ENCODE measurements at regions not wholly inside any gene's neighbourhood (a gene's known extent, or its start where the extent isn't known, plus 50 kb on each side); places are given as distances from the start of the nearest gene placed in this dataset.

DNA sequence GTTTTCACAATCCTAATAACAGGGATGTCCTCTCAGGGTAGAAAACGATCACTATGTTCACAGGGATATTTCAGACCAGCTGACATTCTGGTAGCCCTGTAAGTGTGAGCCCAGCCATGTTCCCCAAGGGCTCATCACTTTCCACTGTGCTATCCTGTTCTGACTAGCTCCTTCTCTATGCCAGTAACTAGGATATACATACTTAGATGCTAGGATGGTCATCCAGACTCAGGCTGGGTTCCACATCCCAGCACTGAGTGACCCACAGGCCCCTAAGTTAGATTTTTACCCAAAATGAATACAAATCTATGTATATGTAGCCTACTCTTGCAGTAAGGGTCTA lies 83.0 kb downstream of the CD164 start:
- no peak for TF ChIP-seq POLR2AphosphoS5 (IDR thresholded peaks at IDR 0.05; ENCODE audit: low read depth)
- TF ChIP-seq GABPA (IDR thresholded peaks at IDR 0.05; ENCODE audit: low read depth): no peak
- TF ChIP-seq, protein P1, sequence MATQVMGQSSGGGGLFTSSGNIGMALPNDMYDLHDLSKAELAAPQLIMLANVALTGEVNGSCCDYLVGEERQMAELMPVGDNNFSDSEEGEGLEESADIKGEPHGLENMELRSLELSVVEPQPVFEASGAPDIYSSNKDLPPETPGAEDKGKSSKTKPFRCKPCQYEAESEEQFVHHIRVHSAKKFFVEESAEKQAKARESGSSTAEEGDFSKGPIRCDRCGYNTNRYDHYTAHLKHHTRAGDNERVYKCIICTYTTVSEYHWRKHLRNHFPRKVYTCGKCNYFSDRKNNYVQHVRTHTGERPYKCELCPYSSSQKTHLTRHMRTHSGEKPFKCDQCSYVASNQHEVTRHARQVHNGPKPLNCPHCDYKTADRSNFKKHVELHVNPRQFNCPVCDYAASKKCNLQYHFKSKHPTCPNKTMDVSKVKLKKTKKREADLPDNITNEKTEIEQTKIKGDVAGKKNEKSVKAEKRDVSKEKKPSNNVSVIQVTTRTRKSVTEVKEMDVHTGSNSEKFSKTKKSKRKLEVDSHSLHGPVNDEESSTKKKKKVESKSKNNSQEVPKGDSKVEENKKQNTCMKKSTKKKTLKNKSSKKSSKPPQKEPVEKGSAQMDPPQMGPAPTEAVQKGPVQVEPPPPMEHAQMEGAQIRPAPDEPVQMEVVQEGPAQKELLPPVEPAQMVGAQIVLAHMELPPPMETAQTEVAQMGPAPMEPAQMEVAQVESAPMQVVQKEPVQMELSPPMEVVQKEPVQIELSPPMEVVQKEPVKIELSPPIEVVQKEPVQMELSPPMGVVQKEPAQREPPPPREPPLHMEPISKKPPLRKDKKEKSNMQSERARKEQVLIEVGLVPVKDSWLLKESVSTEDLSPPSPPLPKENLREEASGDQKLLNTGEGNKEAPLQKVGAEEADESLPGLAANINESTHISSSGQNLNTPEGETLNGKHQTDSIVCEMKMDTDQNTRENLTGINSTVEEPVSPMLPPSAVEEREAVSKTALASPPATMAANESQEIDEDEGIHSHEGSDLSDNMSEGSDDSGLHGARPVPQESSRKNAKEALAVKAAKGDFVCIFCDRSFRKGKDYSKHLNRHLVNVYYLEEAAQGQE (IDR thresholded peaks at IDR 0.05; ENCODE audit: insufficient replicate concordance, low read depth): no peak
- TF ChIP-seq CTCF (IDR thresholded peaks at IDR 0.05; ENCODE audit: insufficient read depth, low read length): no peak
- no peak for TF ChIP-seq SPI1 (IDR thresholded peaks at IDR 0.05; ENCODE audit: borderline replicate concordance, low read depth)
- Histone ChIP-seq H3K27me3 (ENCODE audit: insufficient read depth, poor library complexity, severe bottlenecking) (no peaks in the 10 kb centered on the region), H3K27ac (replicated peaks) (no peak overlapping the region), H3K4me3 (replicated peaks; ENCODE audit: insufficient read depth, low read length) (no peak overlapping the region)
- no peak for DNase-seq (ENCODE audit: low read depth in 1 of 2, low spot score in 1 of 2)

DNA sequence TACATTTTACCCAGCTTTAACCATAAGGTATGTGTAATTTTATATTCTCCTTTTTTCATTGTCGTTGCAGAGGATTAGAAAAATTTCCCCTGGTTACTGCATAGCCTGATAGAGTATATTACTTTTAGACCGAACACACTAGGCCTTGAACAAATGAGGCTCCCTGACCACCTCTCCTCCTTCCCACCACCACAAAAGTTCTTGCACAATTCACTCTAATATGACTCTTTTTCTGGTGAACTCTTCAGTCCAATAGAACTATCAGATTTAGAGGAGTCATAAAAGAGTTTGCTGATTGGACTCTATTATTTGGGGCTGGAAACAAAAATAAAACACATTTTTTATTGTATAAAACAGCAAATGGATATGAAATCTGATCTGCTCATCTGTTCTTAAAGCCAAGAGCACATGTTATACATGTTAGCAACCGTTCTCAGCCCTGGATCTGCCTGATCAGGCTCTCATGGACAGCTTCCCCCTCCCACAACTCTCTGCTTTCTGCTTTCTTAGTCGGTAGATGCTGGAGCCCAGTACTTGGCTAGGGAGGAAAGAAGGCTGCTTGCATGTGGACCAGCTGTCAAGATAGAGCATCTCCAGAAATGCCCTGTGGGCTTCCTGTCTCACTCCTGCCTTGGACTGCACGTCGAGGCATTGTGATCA lies 83.5 kb downstream of the CD164 start:
- H3K27me3 ChIP-seq (ENCODE audit: insufficient read depth, poor library complexity, severe bottlenecking): no peaks in the 10 kb centered on the region
- H3K4me3 ChIP-seq (replicated peaks; ENCODE audit: insufficient read depth, low read length): no peak overlapping the region
- no peak for DNase-seq (ENCODE audit: low read depth in 1 of 2, low spot score in 1 of 2)
- H3K27ac ChIP-seq (replicated peaks): no peak overlapping the region
- TF ChIP-seq GABPA (IDR thresholded peaks at IDR 0.05; ENCODE audit: low read depth) (no peak), SPI1 (IDR thresholded peaks at IDR 0.05; ENCODE audit: borderline replicate concordance, low read depth) (no peak), POLR2AphosphoS5 (IDR thresholded peaks at IDR 0.05; ENCODE audit: low read depth) (no peak), CTCF (IDR thresholded peaks at IDR 0.05; ENCODE audit: insufficient read depth, low read length) (no peak)
- TF ChIP-seq, protein P1 (IDR thresholded peaks at IDR 0.05; ENCODE audit: insufficient replicate concordance, low read depth): no peak

DNA sequence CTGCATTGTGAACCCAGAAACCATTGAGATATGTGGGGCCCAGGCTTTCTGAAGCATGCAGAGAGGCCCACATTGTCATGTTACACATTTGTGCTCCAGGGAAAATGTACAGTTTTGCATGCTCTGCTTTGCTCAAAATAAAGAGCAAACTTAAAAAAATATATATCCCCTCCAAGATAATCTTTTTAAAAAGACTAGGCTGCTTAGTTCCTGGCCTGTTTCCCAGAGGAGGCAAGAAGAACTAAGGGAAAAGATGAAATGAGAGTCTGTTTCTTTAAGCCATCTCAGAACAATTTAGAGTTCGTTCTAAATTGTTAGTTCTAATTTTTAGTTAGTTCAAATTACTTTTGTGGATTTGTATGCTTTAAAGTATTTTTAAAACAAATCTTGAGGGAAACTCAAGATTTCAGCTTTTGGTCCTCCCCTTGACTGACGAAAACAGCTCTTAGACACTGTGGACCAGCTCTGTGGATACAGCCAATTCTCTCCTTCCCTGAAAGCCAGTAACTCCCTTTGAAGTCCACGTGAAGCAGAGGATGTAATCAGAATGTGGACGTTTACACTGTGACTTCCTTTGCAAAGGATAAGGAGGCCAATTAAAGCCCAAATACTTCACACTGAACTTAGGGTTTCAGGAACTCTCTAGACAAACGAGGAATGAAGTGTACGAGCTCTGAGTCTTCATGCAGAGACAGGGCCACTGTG lies 84.7 kb downstream of the CD164 start:
- H3K27me3 ChIP-seq (ENCODE audit: insufficient read depth, poor library complexity, severe bottlenecking): no peaks in the 10 kb centered on the region
- TF ChIP-seq CTCF (IDR thresholded peaks at IDR 0.05; ENCODE audit: insufficient read depth, low read length): no peak
- TF ChIP-seq, protein P1 (IDR thresholded peaks at IDR 0.05; ENCODE audit: insufficient replicate concordance, low read depth): no peak
- no peak overlapping the region for H3K4me3 ChIP-seq (replicated peaks; ENCODE audit: insufficient read depth, low read length)
- no peak overlapping the region for H3K27ac ChIP-seq (replicated peaks)
- no peak for DNase-seq (ENCODE audit: low read depth in 1 of 2, low spot score in 1 of 2)

Measured in HL-60 (cell line).